GM12878 (cell line): ENCODE measurements at regions not wholly inside any gene's neighbourhood (a gene's known extent, or its start where the extent isn't known, plus 50 kb on each side); places are given as distances from the start of the nearest gene placed in this dataset.
"Not testable (repeated sequence)": the region's sequence is repeated elsewhere in the genome, so short reads cannot be mapped to it uniquely, and the experiment has no call there.

Experiments
- ATAC-seq: fragments of 200-7000 bp; cut with Tn5 transposase; 3 replicates; pipeline ENCODE4 v1.9.1; 2020; ENCODE audit warnings: mild to moderate bottlenecking, moderate library complexity
- BruUV-seq: library from RNA; stranded (reverse); fragments of 400-500 nt; replicated peaks from 2 replicates; lab custom pipeline; 2021; lab: Mats Ljungman, UMichigan
- CTCF ChIA-PET: fragments of 300-600 bp; sonication (Branson Sonifier 250); formaldehyde crosslinking; extraction: SDS; loops from one replicate; lab custom pipeline; 2021; ENCODE audit warnings: inconsistent platforms; lab: Yijun Ruan, JAX
- POLR2A ChIA-PET: fragments of 350-600 bp; formaldehyde crosslinking; extraction: SDS; loops from one replicate; lab custom pipeline; 2021; ENCODE audit warnings: inconsistent platforms; lab: Charles Lee
- RAD21 ChIA-PET: fragments of 300-600 bp; sonication (Branson Sonifier 250); formaldehyde crosslinking; loops from one replicate; lab custom pipeline; 2023; ENCODE audit warnings: antibody characterized with exemption; ENCODE audit not compliant: unreplicated experiment; lab: Charles Lee
- SMC1A ChIA-PET: fragments of 300-600 bp; sonication (Branson Sonifier 250); formaldehyde crosslinking; loops from one replicate; lab custom pipeline; 2023; ENCODE audit not compliant: unreplicated experiment, uncharacterized antibody; lab: Charles Lee
- DNase-seq: peaks from one replicate; pipeline ENCODE4 v3.0.0-alpha.2; 2011; ENCODE audit warnings: low read depth, low spot score
- FAIRE-seq: peaks from 3 replicates; lab custom pipeline; 2011; peaks lifted over from hg19 to GRCh38; lab: Jason Lieb, UNC
- H2AFZ ChIP-seq: 2 replicates; pipeline ENCODE4 v1.6.0; 2011; ENCODE audit warnings: low read depth, low read length, control low read depth; ENCODE audit not compliant: control insufficient read depth
- H3K27ac ChIP-seq: 2 replicates; pipeline ENCODE4 v1.5.1; 2011; ENCODE audit warnings: control low read depth; ENCODE audit not compliant: control insufficient read depth, insufficient read depth
- H3K27me3 ChIP-seq, 2 experiments: replicated peaks in 1 of 2; 2 replicates each; pipeline versions ENCODE4 v1.6.0 to v1.6.1; 2011; ENCODE audit warnings: low read length in 1 of 2; ENCODE audit not compliant: control insufficient read depth in 2 of 2, insufficient read depth in 2 of 2
- H3K36me3 ChIP-seq, 2 experiments: 2 replicates each; pipeline ENCODE4 v1.5.1; 2011; ENCODE audit warnings: low read length in 1 of 2; ENCODE audit not compliant: control insufficient read depth in 2 of 2, insufficient read depth in 2 of 2
- H3K4me1 ChIP-seq: 2 replicates; pipeline ENCODE4 v1.6.1; 2011; ENCODE audit warnings: mild to moderate bottlenecking, low read length, moderate library complexity, mixed read lengths; ENCODE audit not compliant: control insufficient read depth, insufficient read depth
- H3K4me2 ChIP-seq: 2 replicates; pipeline ENCODE4 v1.6.0; 2011; ENCODE audit warnings: control low read depth; ENCODE audit not compliant: control insufficient read depth, insufficient read depth
- H3K4me3 ChIP-seq: fragments of 200-600 bp; sonication (generic); 2 replicates; pipeline ENCODE4 v1.5.1; 2016
- H3K79me2 ChIP-seq: 2 replicates; pipeline ENCODE4 v1.6.0; 2011; ENCODE audit warnings: low read length; ENCODE audit not compliant: control insufficient read depth, insufficient read depth
- H3K9ac ChIP-seq: 2 replicates; pipeline ENCODE4 v1.8.0; 2011; ENCODE audit warnings: low read length, control low read depth, mixed read lengths; ENCODE audit not compliant: control insufficient read depth, insufficient read depth
- H3K9me3 ChIP-seq: replicated peaks from 3 replicates; pipeline ENCODE4 v1.5.1; 2011; ENCODE audit warnings: mild to moderate bottlenecking, low read length; ENCODE audit not compliant: control insufficient read depth, insufficient read depth
- H4K20me1 ChIP-seq: 2 replicates; pipeline ENCODE4 v1.6.0; 2011; ENCODE audit not compliant: control insufficient read depth, insufficient read depth
- BMI1 ChIP-seq: fragments of 450-650 bp; IDR thresholded peaks from 2 replicates; pipeline ENCODE4 v1.6.1; 2016; ENCODE audit warnings: mild to moderate bottlenecking, moderate library complexity, borderline replicate concordance
- CHD4 ChIP-seq: fragments of 200-600 bp; sonication (generic); IDR thresholded peaks from 2 replicates; pipeline ENCODE4 v1.6.1; 2016; ENCODE audit warnings: mild to moderate bottlenecking
- EZH2 ChIP-seq: IDR thresholded peaks from 2 replicates; pipeline ENCODE4 v1.6.1; 2012; ENCODE audit warnings: low read depth, mild to moderate bottlenecking, control low read depth, inconsistent platforms, low read length, borderline replicate concordance; ENCODE audit not compliant: control insufficient read depth
- FOXM1 ChIP-seq: IDR thresholded peaks from 2 replicates; pipeline ENCODE4 v1.6.1; 2012; ENCODE audit warnings: low read depth, mild to moderate bottlenecking, inconsistent platforms, low read length, moderate library complexity
- KDM1A ChIP-seq: fragments of 200-600 bp; sonication (generic); IDR thresholded peaks from 2 replicates; pipeline ENCODE4 v1.6.1; 2016; ENCODE audit warnings: borderline replicate concordance
- POU2F2 ChIP-seq: IDR thresholded peaks from 3 replicates; pipeline ENCODE4 v1.6.1; 2011; ENCODE audit warnings: low read depth, mild to moderate bottlenecking, low read length, borderline replicate concordance
- RAD21 ChIP-seq: IDR thresholded peaks from 2 replicates; pipeline ENCODE4 v1.6.1; 2011; ENCODE audit warnings: mild to moderate bottlenecking, low read depth, low read length, moderate library complexity; ENCODE audit not compliant: insufficient read depth
- RBBP5 ChIP-seq: fragments of 200-600 bp; sonication (generic); conservative IDR thresholded peaks from 2 replicates; pipeline ENCODE4 v1.6.1; 2016
- REST ChIP-seq: IDR thresholded peaks from 2 replicates; pipeline ENCODE4 v1.6.1; 2012; ENCODE audit warnings: mild to moderate bottlenecking, low read depth, low read length
- TCF7 ChIP-seq: IDR thresholded peaks from 2 replicates; pipeline ENCODE4 v1.6.1; 2014; ENCODE audit warnings: antibody characterized with exemption, borderline replicate concordance
- whole genome bisulfite sequencing: methylation state at CpG from one replicate; pipeline ENCODE4 v1.1.6; 2016; ENCODE audit warnings: low lambda C conversion rate; ENCODE audit not compliant: insufficient replicate concordance, insufficient coverage; ENCODE audit errors: missing lambda C conversion rate; 5-methylcytosine and 5-hydroxymethylcytosine counted together
- in situ Hi-C: fragments of 300-500 bp; cut with MboI; formaldehyde crosslinking; loops from 9 replicates; pipeline ENCODE4 v1.14.3; 2018; ENCODE audit warnings: mixed read lengths
- intact Hi-C: fragments of 100-400 bp; cut with micrococcal nuclease; formaldehyde crosslinking; loops from one replicate; pipeline ENCODE4 v1.14.2; 2022; ENCODE audit not compliant: unreplicated experiment

GRCh38 chr12:70013016-70013415, 188.0 kb downstream of the MYRFL start:
- H3K27me3 ChIP-seq, CTCF ChIA-PET, H3K79me2 ChIP-seq, BruUV-seq, H3K4me2 ChIP-seq, POLR2A ChIA-PET, H3K4me1 ChIP-seq, DNase-seq, intact Hi-C loops, H2AFZ ChIP-seq, in situ Hi-C loops, H3K9ac ChIP-seq, SMC1A ChIA-PET, H3K4me3 ChIP-seq, ATAC-seq, H3K27ac ChIP-seq, H3K36me3 ChIP-seq, RAD21 ChIA-PET, H4K20me1 ChIP-seq, H3K9me3 ChIP-seq, FAIRE-seq: not testable (repeated sequence)
- 77% methylated on average over 15 of the region's 23 CpGs for WGBS

GRCh38 chr12:70028515-70028914, 203.5 kb downstream of the MYRFL start:
- in situ Hi-C loops: no loop called here
- no peak for FAIRE-seq
- no peaks in the 10 kb centered on the region for H3K36me3 ChIP-seq
- no peaks in the 10 kb centered on the region for H3K4me1 ChIP-seq
- TF ChIP-seq CHD4 (no peak), POU2F2 (no peak), TCF7 (no peak), KDM1A (no peak), RBBP5 (no peak), EZH2 (no peak), FOXM1 (no peak), REST (no peak), BMI1 (no peak), RAD21 (no peak)
- TF ChIP-seq, all 136 proteins: peak for 0
- H3K79me2 ChIP-seq: no peaks in the 10 kb centered on the region
- WGBS: 61% methylated on average over 15 of the region's 15 CpGs
- no peaks in the 10 kb centered on the region for H3K9me3 ChIP-seq
- H3K9ac ChIP-seq: no peak overlapping the region
- no peak overlapping the region for H2AFZ ChIP-seq
- H3K27ac ChIP-seq: no peak overlapping the region
- no peaks in the 10 kb centered on the region for H4K20me1 ChIP-seq
- H3K4me3 ChIP-seq: no peak overlapping the region
- ChIA-PET SMC1A (no interaction called here), CTCF (no interaction called here), POLR2A (no interaction called here), RAD21 (no interaction called here)
- H3K4me2 ChIP-seq: no peak overlapping the region
- BruUV-seq: no TSS peak
- intact Hi-C loops: no loop called here
- no peaks in the 10 kb centered on the region for H3K27me3 ChIP-seq
- DNase-seq: no peak
- no peak for ATAC-seq
